DND-41 (cell line): ENCODE measurements at regions not wholly inside any gene's neighbourhood (a gene's known extent, or its start where the extent isn't known, plus 50 kb on each side); places are given as distances from the start of the nearest gene placed in this dataset.

Experiments used
- ATAC-seq: fragments of 200-7000 bp; cut with Tn5 transposase; 3 replicates; pipeline ENCODE4 v1.9.1; 2021; ENCODE audit warnings: low read depth; ENCODE audit not compliant: insufficient read depth
- DNase-seq: peaks from one replicate; pipeline ENCODE4 v3.0.0-alpha.2; 2020
- H2AFZ ChIP-seq: 2 replicates; pipeline ENCODE4 v1.6.0; 2012; ENCODE audit warnings: low read depth, low read length
- H3K27ac ChIP-seq: 2 replicates; pipeline ENCODE4 v1.5.1; 2012; ENCODE audit warnings: low read length, inconsistent platforms
- H3K27me3 ChIP-seq: fragments of 200-600 bp; sonication (generic); 2 replicates; pipeline ENCODE4 v1.6.0; 2012; ENCODE audit warnings: low read length, mild to moderate bottlenecking, inconsistent platforms; ENCODE audit not compliant: insufficient read depth, poor library complexity
- H3K36me3 ChIP-seq: 2 replicates; pipeline ENCODE4 v1.5.1; 2012; ENCODE audit warnings: low read length, inconsistent platforms; ENCODE audit not compliant: insufficient read depth
- H3K4me1 ChIP-seq: 2 replicates; pipeline ENCODE4 v1.5.1; 2012; ENCODE audit warnings: mild to moderate bottlenecking, low read length; ENCODE audit not compliant: insufficient read depth
- H3K4me2 ChIP-seq: 2 replicates; pipeline ENCODE4 v1.6.0; 2012; ENCODE audit warnings: mild to moderate bottlenecking, moderate library complexity, low read length, inconsistent platforms; ENCODE audit not compliant: insufficient read depth
- H3K4me3 ChIP-seq, 2 experiments: fragments of 200-600 bp in 1 of 2; shearing (Covaris generic) in 1 of 2; 2 replicates each; pipeline ENCODE4 v1.5.1; 2012 to 2016; ENCODE audit warnings: inconsistent platforms in 2 of 2, low read length in 2 of 2, mild to moderate bottlenecking in 2 of 2, low read depth in 1 of 2, moderate library complexity in 1 of 2
- H3K79me2 ChIP-seq: 2 replicates; pipeline ENCODE4 v1.6.0; 2012; ENCODE audit warnings: low read length, inconsistent platforms; ENCODE audit not compliant: insufficient read depth
- H3K9ac ChIP-seq: 2 replicates; pipeline ENCODE4 v1.6.0; 2012; ENCODE audit warnings: low read depth, mild to moderate bottlenecking, inconsistent platforms, low read length, moderate library complexity
- H3K9me3 ChIP-seq: 2 replicates; pipeline ENCODE4 v1.5.1; 2012; ENCODE audit warnings: low read length, moderate library complexity, mild to moderate bottlenecking, inconsistent platforms; ENCODE audit not compliant: insufficient read depth, severe bottlenecking
- H4K20me1 ChIP-seq: 2 replicates; pipeline ENCODE4 v1.6.0; 2012; ENCODE audit warnings: low read length; ENCODE audit not compliant: insufficient read depth
- CTCF ChIP-seq: IDR thresholded peaks from 2 replicates; pipeline ENCODE4 v1.5.1; 2012; ENCODE audit warnings: borderline replicate concordance, low read length, moderate library complexity, mild to moderate bottlenecking; ENCODE audit not compliant: poor library complexity, severe bottlenecking; ENCODE audit errors: extremely low read depth
- EZH2 ChIP-seq: IDR thresholded peaks from 3 replicates; pipeline ENCODE4 v1.6.1; 2012; ENCODE audit warnings: borderline replicate concordance, low read depth, mild to moderate bottlenecking, moderate library complexity, low read length, inconsistent platforms; ENCODE audit not compliant: severe bottlenecking

- peaks cover 4% of the 10 kb centered on the region for H3K27me3 ChIP-seq
Observed at GRCh38 chr2:177037569-177037968, 175.0 kb upstream of the HNRNPA3 start.

GRCh38 chr2:177038787-177039484, 173.7 kb upstream of the HNRNPA3 start:
- no peak overlapping the region for H3K4me2 ChIP-seq
- no peak overlapping the region for H2AFZ ChIP-seq
- no peak for TF ChIP-seq CTCF
- no peak for TF ChIP-seq EZH2
- no peaks in the 10 kb centered on the region for H3K4me1 ChIP-seq
- ATAC-seq, result no peak
- no peaks in the 10 kb centered on the region for H3K9me3 ChIP-seq
- no peak overlapping the region for H3K9ac ChIP-seq
- H3K27me3 ChIP-seq, result peaks cover 4% of the 10 kb centered on the region
- DNase-seq, result no peak
- no peaks in the 10 kb centered on the region for H3K36me3 ChIP-seq
- no peak overlapping the region for H3K4me3 ChIP-seq
- H3K79me2 ChIP-seq, result no peaks in the 10 kb centered on the region
- H4K20me1 ChIP-seq, result no peaks in the 10 kb centered on the region
- H3K27ac ChIP-seq, result no peak overlapping the region

More at GRCh38 chr2:177037569-177037968, 175.0 kb upstream of the HNRNPA3 start:
- Histone ChIP-seq H2AFZ (no peak overlapping the region), H4K20me1 (no peaks in the 10 kb centered on the region), H3K4me2 (no peak overlapping the region), H3K9me3 (no peaks in the 10 kb centered on the region), H3K4me1 (no peaks in the 10 kb centered on the region), H3K36me3 (no peaks in the 10 kb centered on the region), H3K4me3 (no peak overlapping the region), H3K79me2 (no peaks in the 10 kb centered on the region), H3K9ac (no peak overlapping the region), H3K27ac (no peak overlapping the region)
- TF ChIP-seq CTCF (no peak), EZH2 (no peak)
- ATAC-seq, result no peak
- no peak for DNase-seq

- no peak overlapping the region for H3K4me2 ChIP-seq
- no peak overlapping the region for H2AFZ ChIP-seq
- peaks cover 8% of the 10 kb centered on the region for H3K27me3 ChIP-seq
- DNase-seq (no peak), ATAC-seq (no peak)
- no peak for TF ChIP-seq EZH2
- no peak for TF ChIP-seq CTCF
- no peaks in the 10 kb centered on the region for H3K79me2 ChIP-seq
- H3K27ac ChIP-seq, result no peak overlapping the region
- no peak overlapping the region for H3K9ac ChIP-seq
- no peaks in the 10 kb centered on the region for H3K36me3 ChIP-seq
- no peak overlapping the region for H3K4me3 ChIP-seq
- H3K4me1 ChIP-seq, result no peaks in the 10 kb centered on the region
- no peaks in the 10 kb centered on the region for H3K9me3 ChIP-seq
- H4K20me1 ChIP-seq, result no peaks in the 10 kb centered on the region
Observed at GRCh38 chr2:177042311-177042710, 170.3 kb upstream of the HNRNPA3 start.
